OCI-LY1 (cell line): ENCODE measurements at regions not wholly inside any gene's neighbourhood (a gene's known extent, or its start where the extent isn't known, plus 50 kb on each side); places are given as distances from the start of the nearest gene placed in this dataset.

ENCODE experiments used
- H2AFZ ChIP-seq: fragments of 200-600 bp; sonication (generic), shearing (Covaris generic); 2 replicates; pipeline ENCODE4 v1.6.0; 2014; ENCODE audit warnings: antibody characterized with exemption, mild to moderate bottlenecking, low read length
- H3F3A ChIP-seq: fragments of 200-600 bp; sonication (generic), shearing (Covaris generic); 2 replicates; pipeline ENCODE4 v1.6.0; 2014; ENCODE audit warnings: mild to moderate bottlenecking, antibody characterized with exemption, low read length, moderate library complexity; ENCODE audit not compliant: insufficient read depth
- H3K27ac ChIP-seq: fragments of 200-600 bp; sonication (generic); 2 replicates; pipeline ENCODE4 v1.5.1; 2014; ENCODE audit warnings: low read length, mixed run types, mild to moderate bottlenecking, low read depth; ENCODE audit not compliant: poor library complexity, severe bottlenecking
- H3K27me3 ChIP-seq: fragments of 200-600 bp; sonication (generic); 2 replicates; pipeline ENCODE4 v1.6.0; 2014; ENCODE audit warnings: antibody characterized with exemption, mild to moderate bottlenecking, low read length, moderate library complexity; ENCODE audit not compliant: insufficient read depth
- H3K36me3 ChIP-seq: fragments of 200-600 bp; sonication (generic); 2 replicates; pipeline ENCODE4 v1.6.1; 2014; ENCODE audit warnings: mild to moderate bottlenecking, antibody characterized with exemption, low read length, moderate library complexity, mixed read lengths; ENCODE audit not compliant: insufficient read depth
- H3K4me1 ChIP-seq: fragments of 200-600 bp; sonication (generic); 2 replicates; pipeline ENCODE4 v1.5.1; 2014; ENCODE audit warnings: mild to moderate bottlenecking, low read length, moderate library complexity; ENCODE audit not compliant: insufficient read depth, severe bottlenecking
- H3K4me2 ChIP-seq: fragments of 200-600 bp; sonication (generic), shearing (Covaris generic); 2 replicates; pipeline ENCODE4 v1.6.1; 2014; ENCODE audit warnings: low read length
- H3K4me3 ChIP-seq: fragments of 200-600 bp; sonication (generic); 2 replicates; pipeline ENCODE4 v1.5.1; 2014; ENCODE audit warnings: low read length, low read depth, mild to moderate bottlenecking, mixed read lengths; ENCODE audit not compliant: poor library complexity, severe bottlenecking
- H3K79me2 ChIP-seq: fragments of 200-600 bp; shearing (Covaris generic); 2 replicates; pipeline ENCODE4 v1.6.1; 2016; ENCODE audit warnings: mixed run types, low read length, mixed read lengths; ENCODE audit not compliant: insufficient read depth
- H3K9ac ChIP-seq: fragments of 200-600 bp; sonication (generic), shearing (Covaris generic); 2 replicates; pipeline ENCODE4 v1.6.1; 2014; ENCODE audit warnings: mild to moderate bottlenecking, low read length, mixed read lengths
- H3K9me2 ChIP-seq: fragments of 200-600 bp; sonication (generic), shearing (Covaris generic); 2 replicates; pipeline ENCODE4 v1.6.1; 2014; ENCODE audit warnings: low read depth, mild to moderate bottlenecking, low read length, mixed read lengths
- H3K9me3 ChIP-seq: fragments of 200-600 bp; shearing (Covaris generic); 2 replicates; pipeline ENCODE4 v1.6.1; 2014; ENCODE audit warnings: low read length, mixed read lengths
- H4K20me1 ChIP-seq: fragments of 200-600 bp; sonication (generic), shearing (Covaris generic); 2 replicates; pipeline ENCODE4 v1.6.0; 2016; ENCODE audit warnings: mild to moderate bottlenecking, low read length; ENCODE audit not compliant: insufficient read depth
- CTCF ChIP-seq: fragments of 200-600 bp; sonication (generic), shearing (Covaris generic); IDR thresholded peaks from 2 replicates; pipeline ENCODE4 v1.5.1; 2017; ENCODE audit warnings: mild to moderate bottlenecking, antibody characterized with exemption, low read length, moderate library complexity, mixed read lengths
- EZH2 ChIP-seq: fragments of 200-600 bp; sonication (generic), shearing (Covaris generic); IDR thresholded peaks from 2 replicates; pipeline ENCODE4 v1.8.0; 2017; ENCODE audit warnings: borderline replicate concordance, mixed run types, mild to moderate bottlenecking, antibody characterized with exemption, low read length, moderate library complexity, mixed read lengths

- Histone ChIP-seq H3K9me3 (no peaks in the 10 kb centered on the region), H4K20me1 (no peaks in the 10 kb centered on the region), H3K4me3 (no peak overlapping the region), H3K27ac (no peak overlapping the region), H3K9me2 (no peaks in the 10 kb centered on the region), H3K36me3 (no peaks in the 10 kb centered on the region), H3K4me1 (no peaks in the 10 kb centered on the region), H2AFZ (no peak overlapping the region), H3K4me2 (no peak overlapping the region), H3F3A (no peaks in the 10 kb centered on the region), H3K27me3 (no peaks in the 10 kb centered on the region), H3K79me2 (no peaks in the 10 kb centered on the region), H3K9ac (no peak overlapping the region)
- TF ChIP-seq CTCF (no peak), EZH2 (no peak)
Measured at GRCh38 chr12:29899212-29899931, 115.6 kb upstream of the TMTC1 start.

DNA sequence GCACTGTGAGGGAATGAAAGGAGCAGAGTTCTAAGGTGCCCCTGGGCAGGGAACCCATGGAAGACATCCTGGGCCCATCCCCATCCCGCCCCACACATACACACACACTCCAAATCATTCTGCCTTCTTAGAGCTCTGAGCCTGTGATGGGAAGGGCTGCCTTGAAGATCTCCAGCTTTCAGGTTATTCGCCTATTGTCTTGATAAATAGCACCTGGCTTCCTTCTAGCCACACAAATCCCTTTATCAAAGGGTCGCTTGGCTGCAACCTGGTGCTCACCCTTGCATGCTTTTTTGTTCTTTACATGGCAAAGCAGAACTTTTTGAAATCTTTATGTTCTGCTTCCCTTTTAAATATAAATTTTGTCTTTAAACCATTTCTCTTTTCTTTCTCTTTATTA is 112.2 kb upstream of the TMTC1 start:
- no peak for TF ChIP-seq CTCF
- no peak for TF ChIP-seq EZH2

DNA sequence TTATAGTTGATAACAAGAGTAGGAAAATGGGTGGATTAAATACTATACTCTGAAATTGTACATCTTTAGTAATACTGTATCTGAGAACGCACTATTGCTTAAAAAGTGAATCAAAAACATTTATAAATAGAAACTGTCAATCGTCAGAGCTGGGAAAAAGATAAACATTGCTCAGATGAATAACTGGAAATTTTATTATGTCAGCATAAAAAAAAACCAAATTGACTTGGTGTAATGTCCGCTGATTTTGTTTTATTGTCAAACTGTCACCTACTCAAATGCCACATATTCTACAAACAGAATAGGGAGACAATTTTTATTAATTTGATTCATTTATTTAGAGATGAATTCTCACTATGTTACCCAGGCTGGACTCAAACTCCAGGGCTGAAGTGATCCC is 109.3 kb upstream of the TMTC1 start:
- Histone ChIP-seq H3K9me2 (no peaks in the 10 kb centered on the region), H3F3A (no peaks in the 10 kb centered on the region), H3K4me3 (no peak overlapping the region), H3K4me1 (no peaks in the 10 kb centered on the region), H3K79me2 (no peaks in the 10 kb centered on the region), H3K36me3 (no peaks in the 10 kb centered on the region), H3K9ac (no peak overlapping the region), H4K20me1 (no peaks in the 10 kb centered on the region), H3K27me3 (no peaks in the 10 kb centered on the region), H3K9me3 (no peaks in the 10 kb centered on the region), H2AFZ (no peak overlapping the region), H3K4me2 (no peak overlapping the region), H3K27ac (no peak overlapping the region)
- no peak for TF ChIP-seq EZH2
- no peak for TF ChIP-seq CTCF

More for the DNA sequence above, 112.2 kb upstream of the TMTC1 start:
- Histone ChIP-seq H3K79me2 (no peaks in the 10 kb centered on the region), H4K20me1 (no peaks in the 10 kb centered on the region), H2AFZ (no peak overlapping the region), H3K4me3 (no peak overlapping the region), H3K9me2 (no peaks in the 10 kb centered on the region), H3K36me3 (no peaks in the 10 kb centered on the region), H3K27ac (no peak overlapping the region), H3K27me3 (no peaks in the 10 kb centered on the region), H3K9ac (no peak overlapping the region), H3K4me1 (no peaks in the 10 kb centered on the region), H3F3A (no peaks in the 10 kb centered on the region), H3K9me3 (no peaks in the 10 kb centered on the region), H3K4me2 (no peak overlapping the region)
